GM12878 (cell line): ENCODE measurements at regions not wholly inside any gene's neighbourhood (a gene's known extent, or its start where the extent isn't known, plus 50 kb on each side); places are given as distances from the start of the nearest gene placed in this dataset.

Source experiments
- ATAC-seq: fragments of 200-7000 bp; cut with Tn5 transposase; 3 replicates; pipeline ENCODE4 v1.9.1; 2020; ENCODE audit warnings: mild to moderate bottlenecking, moderate library complexity
- BruUV-seq: library from RNA; stranded (reverse); fragments of 400-500 nt; replicated peaks from 2 replicates; lab custom pipeline; 2021; lab: Mats Ljungman, UMichigan
- CTCF ChIA-PET: fragments of 300-600 bp; sonication (Branson Sonifier 250); formaldehyde crosslinking; extraction: SDS; loops from one replicate; lab custom pipeline; 2021; ENCODE audit warnings: inconsistent platforms; lab: Yijun Ruan, JAX
- POLR2A ChIA-PET: fragments of 350-600 bp; formaldehyde crosslinking; extraction: SDS; loops from one replicate; lab custom pipeline; 2021; ENCODE audit warnings: inconsistent platforms; lab: Charles Lee
- RAD21 ChIA-PET: fragments of 300-600 bp; sonication (Branson Sonifier 250); formaldehyde crosslinking; loops from one replicate; lab custom pipeline; 2023; ENCODE audit warnings: antibody characterized with exemption; ENCODE audit not compliant: unreplicated experiment; lab: Charles Lee
- SMC1A ChIA-PET: fragments of 300-600 bp; sonication (Branson Sonifier 250); formaldehyde crosslinking; loops from one replicate; lab custom pipeline; 2023; ENCODE audit not compliant: unreplicated experiment, uncharacterized antibody; lab: Charles Lee
- DNase-seq: peaks from one replicate; pipeline ENCODE4 v3.0.0-alpha.2; 2011; ENCODE audit warnings: low read depth, low spot score
- FAIRE-seq: peaks from 3 replicates; lab custom pipeline; 2011; peaks lifted over from hg19 to GRCh38; lab: Jason Lieb, UNC
- H2AFZ ChIP-seq: 2 replicates; pipeline ENCODE4 v1.6.0; 2011; ENCODE audit warnings: low read depth, low read length, control low read depth; ENCODE audit not compliant: control insufficient read depth
- H3K27ac ChIP-seq: 2 replicates; pipeline ENCODE4 v1.5.1; 2011; ENCODE audit warnings: control low read depth; ENCODE audit not compliant: control insufficient read depth, insufficient read depth
- H3K27me3 ChIP-seq, 2 experiments: replicated peaks in 1 of 2; 2 replicates each; pipeline versions ENCODE4 v1.6.0 to v1.6.1; 2011; ENCODE audit warnings: low read length in 1 of 2; ENCODE audit not compliant: control insufficient read depth in 2 of 2, insufficient read depth in 2 of 2
- H3K36me3 ChIP-seq, 2 experiments: 2 replicates each; pipeline ENCODE4 v1.5.1; 2011; ENCODE audit warnings: low read length in 1 of 2; ENCODE audit not compliant: control insufficient read depth in 2 of 2, insufficient read depth in 2 of 2
- H3K4me1 ChIP-seq: 2 replicates; pipeline ENCODE4 v1.6.1; 2011; ENCODE audit warnings: mild to moderate bottlenecking, low read length, moderate library complexity, mixed read lengths; ENCODE audit not compliant: control insufficient read depth, insufficient read depth
- H3K4me2 ChIP-seq: 2 replicates; pipeline ENCODE4 v1.6.0; 2011; ENCODE audit warnings: control low read depth; ENCODE audit not compliant: control insufficient read depth, insufficient read depth
- H3K4me3 ChIP-seq: fragments of 200-600 bp; sonication (generic); 2 replicates; pipeline ENCODE4 v1.5.1; 2016
- H3K79me2 ChIP-seq: 2 replicates; pipeline ENCODE4 v1.6.0; 2011; ENCODE audit warnings: low read length; ENCODE audit not compliant: control insufficient read depth, insufficient read depth
- H3K9ac ChIP-seq: 2 replicates; pipeline ENCODE4 v1.8.0; 2011; ENCODE audit warnings: low read length, control low read depth, mixed read lengths; ENCODE audit not compliant: control insufficient read depth, insufficient read depth
- H3K9me3 ChIP-seq: replicated peaks from 3 replicates; pipeline ENCODE4 v1.5.1; 2011; ENCODE audit warnings: mild to moderate bottlenecking, low read length; ENCODE audit not compliant: control insufficient read depth, insufficient read depth
- H4K20me1 ChIP-seq: 2 replicates; pipeline ENCODE4 v1.6.0; 2011; ENCODE audit not compliant: control insufficient read depth, insufficient read depth
- EED ChIP-seq: sonication (generic); IDR thresholded peaks from 2 replicates; pipeline ENCODE4 v1.6.1; 2016; ENCODE audit warnings: antibody characterized with exemption, low read depth
- MXI1 ChIP-seq: fragments of 150-350 bp; IDR thresholded peaks from 2 replicates; pipeline ENCODE4 v1.6.1; 2011; ENCODE audit warnings: low read depth, mild to moderate bottlenecking, inconsistent platforms, low read length, improper control_type of control experiment
- TCF12 ChIP-seq: IDR thresholded peaks from 2 replicates; pipeline ENCODE4 v1.6.1; 2011; ENCODE audit warnings: low read depth, mild to moderate bottlenecking, low read length
- in situ Hi-C: fragments of 300-500 bp; cut with MboI; formaldehyde crosslinking; loops from 9 replicates; pipeline ENCODE4 v1.14.3; 2018; ENCODE audit warnings: mixed read lengths
- intact Hi-C: fragments of 100-400 bp; cut with micrococcal nuclease; formaldehyde crosslinking; loops from one replicate; pipeline ENCODE4 v1.14.2; 2022; ENCODE audit not compliant: unreplicated experiment
- TF ChIP-seq, protein P1 (sequence below): fragments of 450-650 bp; IDR thresholded peaks from 2 replicates; pipeline ENCODE4 v1.6.1; 2017; ENCODE audit warnings: mild to moderate bottlenecking, moderate library complexity
- TF ChIP-seq, protein P2 (sequence below): IDR thresholded peaks from 2 replicates; pipeline ENCODE4 v1.6.1; 2011; ENCODE audit warnings: low read depth, mild to moderate bottlenecking, low read length, moderate library complexity, borderline replicate concordance; ENCODE audit errors: extremely low read depth

DNA sequence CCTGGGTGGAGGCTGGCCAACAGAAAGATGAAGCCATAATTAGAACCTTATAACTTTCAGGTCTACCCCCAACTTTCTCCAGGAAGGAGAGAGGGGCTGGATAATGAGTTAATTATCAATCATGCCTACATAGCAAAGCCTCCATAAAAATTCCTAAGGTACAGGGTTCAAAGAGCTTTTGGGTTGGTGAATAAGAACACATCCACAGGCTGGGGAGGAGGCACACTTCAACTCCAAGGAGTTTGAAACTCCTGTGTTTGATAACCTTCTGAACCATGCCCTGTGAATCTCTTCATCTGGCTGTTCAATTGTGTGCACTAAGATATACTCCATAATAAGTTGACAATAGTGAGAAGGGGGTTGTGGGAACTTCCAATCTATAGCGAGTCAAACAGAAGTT lies 552.3 kb downstream of the TDRD15 start (continued):
- TF ChIP-seq, protein P1, sequence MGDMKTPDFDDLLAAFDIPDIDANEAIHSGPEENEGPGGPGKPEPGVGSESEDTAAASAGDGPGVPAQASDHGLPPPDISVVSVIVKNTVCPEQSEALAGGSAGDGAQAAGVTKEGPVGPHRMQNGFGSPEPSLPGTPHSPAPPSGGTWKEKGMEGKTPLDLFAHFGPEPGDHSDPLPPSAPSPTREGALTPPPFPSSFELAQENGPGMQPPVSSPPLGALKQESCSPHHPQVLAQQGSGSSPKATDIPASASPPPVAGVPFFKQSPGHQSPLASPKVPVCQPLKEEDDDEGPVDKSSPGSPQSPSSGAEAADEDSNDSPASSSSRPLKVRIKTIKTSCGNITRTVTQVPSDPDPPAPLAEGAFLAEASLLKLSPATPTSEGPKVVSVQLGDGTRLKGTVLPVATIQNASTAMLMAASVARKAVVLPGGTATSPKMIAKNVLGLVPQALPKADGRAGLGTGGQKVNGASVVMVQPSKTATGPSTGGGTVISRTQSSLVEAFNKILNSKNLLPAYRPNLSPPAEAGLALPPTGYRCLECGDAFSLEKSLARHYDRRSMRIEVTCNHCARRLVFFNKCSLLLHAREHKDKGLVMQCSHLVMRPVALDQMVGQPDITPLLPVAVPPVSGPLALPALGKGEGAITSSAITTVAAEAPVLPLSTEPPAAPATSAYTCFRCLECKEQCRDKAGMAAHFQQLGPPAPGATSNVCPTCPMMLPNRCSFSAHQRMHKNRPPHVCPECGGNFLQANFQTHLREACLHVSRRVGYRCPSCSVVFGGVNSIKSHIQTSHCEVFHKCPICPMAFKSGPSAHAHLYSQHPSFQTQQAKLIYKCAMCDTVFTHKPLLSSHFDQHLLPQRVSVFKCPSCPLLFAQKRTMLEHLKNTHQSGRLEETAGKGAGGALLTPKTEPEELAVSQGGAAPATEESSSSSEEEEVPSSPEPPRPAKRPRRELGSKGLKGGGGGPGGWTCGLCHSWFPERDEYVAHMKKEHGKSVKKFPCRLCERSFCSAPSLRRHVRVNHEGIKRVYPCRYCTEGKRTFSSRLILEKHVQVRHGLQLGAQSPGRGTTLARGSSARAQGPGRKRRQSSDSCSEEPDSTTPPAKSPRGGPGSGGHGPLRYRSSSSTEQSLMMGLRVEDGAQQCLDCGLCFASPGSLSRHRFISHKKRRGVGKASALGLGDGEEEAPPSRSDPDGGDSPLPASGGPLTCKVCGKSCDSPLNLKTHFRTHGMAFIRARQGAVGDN, result no peak
- TF ChIP-seq EED, result no peak
- TF ChIP-seq TCF12, result no peak

DNA sequence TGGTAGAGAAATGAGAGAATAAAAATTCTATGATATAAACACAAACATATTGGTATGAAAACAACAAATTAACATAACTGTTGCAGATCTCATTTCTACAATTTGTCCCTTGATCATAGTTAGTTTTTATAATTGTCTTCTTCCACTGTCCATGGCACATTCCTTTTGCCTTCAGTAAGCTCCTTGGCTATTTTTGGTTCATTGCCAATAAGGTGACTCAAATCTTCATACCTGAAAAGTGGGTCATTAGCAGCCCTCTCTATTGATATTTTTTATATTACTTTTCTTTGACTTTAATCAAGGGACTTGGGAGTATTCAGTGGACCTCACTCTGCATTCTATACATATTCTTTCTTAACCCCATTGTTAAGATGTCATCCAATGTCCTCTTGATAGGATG lies 552.9 kb downstream of the TDRD15 start:
- no peak overlapping the region for H3K4me2 ChIP-seq
- in situ Hi-C loops (no loop called here), intact Hi-C loops (no loop called here)
- H3K36me3 ChIP-seq, result no peaks in the 10 kb centered on the region
- no peak overlapping the region for H2AFZ ChIP-seq
- no peaks in the 10 kb centered on the region for H4K20me1 ChIP-seq
- ChIA-PET CTCF (no interaction called here), POLR2A (no interaction called here), RAD21 (no interaction called here), SMC1A (no interaction called here)
- no peak for ATAC-seq
- no peak for FAIRE-seq
- no peak overlapping the region for H3K4me3 ChIP-seq
- no peak for DNase-seq
- H3K4me1 ChIP-seq, result no peaks in the 10 kb centered on the region
- no TSS peak for BruUV-seq
- no peak overlapping the region for H3K9ac ChIP-seq
- no peak overlapping the region for H3K27ac ChIP-seq
- no peaks in the 10 kb centered on the region for H3K27me3 ChIP-seq
- no peak for TF ChIP-seq MXI1
- TF ChIP-seq, protein P2, sequence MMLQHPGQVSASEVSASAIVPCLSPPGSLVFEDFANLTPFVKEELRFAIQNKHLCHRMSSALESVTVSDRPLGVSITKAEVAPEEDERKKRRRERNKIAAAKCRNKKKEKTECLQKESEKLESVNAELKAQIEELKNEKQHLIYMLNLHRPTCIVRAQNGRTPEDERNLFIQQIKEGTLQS, result no peak
- H3K79me2 ChIP-seq, result no peaks in the 10 kb centered on the region
- no peaks in the 10 kb centered on the region for H3K9me3 ChIP-seq
